NB4 (cell line): ENCODE measurements at regions not wholly inside any gene's neighbourhood (a gene's known extent, or its start where the extent isn't known, plus 50 kb on each side); places are given as distances from the start of the nearest gene placed in this dataset.

ENCODE experiments used
- CTCF ChIP-seq: IDR thresholded peaks from one replicate; pipeline ENCODE4 v1.5.1; 2012; ENCODE audit warnings: low read depth, low read length
- MAX ChIP-seq: IDR thresholded peaks from 2 replicates; pipeline ENCODE4 v1.6.1; 2011; ENCODE audit warnings: low read depth, low read length
- POLR2A ChIP-seq: IDR thresholded peaks from 2 replicates; pipeline ENCODE4 v1.6.1; 2011; ENCODE audit warnings: mild to moderate bottlenecking; ENCODE audit not compliant: insufficient read length; ENCODE audit errors: extremely low read depth

GRCh38 chr13:62125451-62125850, 709.8 kb upstream of the PCDH20 start:
- TF ChIP-seq CTCF = no peak
- no peak for TF ChIP-seq POLR2A
- no peak for TF ChIP-seq MAX
